SH-SY5Y (cell line): ENCODE measurements at regions not wholly inside any gene's neighbourhood (a gene's known extent, or its start where the extent isn't known, plus 50 kb on each side); places are given as distances from the start of the nearest gene placed in this dataset.

ENCODE experiments used
- GATA2 ChIP-seq: IDR thresholded peaks from 2 replicates; pipeline ENCODE4 v1.6.1; 2011; ENCODE audit warnings: mild to moderate bottlenecking, low read depth, low read length
- GATA3 ChIP-seq: IDR thresholded peaks from 2 replicates; pipeline ENCODE4 v1.6.1; 2011; ENCODE audit warnings: low read depth, mild to moderate bottlenecking, low read length, moderate library complexity

- no peak for TF ChIP-seq GATA2
- TF ChIP-seq GATA3: no peak
These were observed 193.4 kb downstream of the ATG4C start for GRCh38 chr1:62977366-62977765.
